ENCODE measurements at regions not wholly inside any gene's neighbourhood (a gene's known extent, or its start where the extent isn't known, plus 50 kb on each side); places are given as distances from the start of the nearest gene placed in this dataset.

DNA sequence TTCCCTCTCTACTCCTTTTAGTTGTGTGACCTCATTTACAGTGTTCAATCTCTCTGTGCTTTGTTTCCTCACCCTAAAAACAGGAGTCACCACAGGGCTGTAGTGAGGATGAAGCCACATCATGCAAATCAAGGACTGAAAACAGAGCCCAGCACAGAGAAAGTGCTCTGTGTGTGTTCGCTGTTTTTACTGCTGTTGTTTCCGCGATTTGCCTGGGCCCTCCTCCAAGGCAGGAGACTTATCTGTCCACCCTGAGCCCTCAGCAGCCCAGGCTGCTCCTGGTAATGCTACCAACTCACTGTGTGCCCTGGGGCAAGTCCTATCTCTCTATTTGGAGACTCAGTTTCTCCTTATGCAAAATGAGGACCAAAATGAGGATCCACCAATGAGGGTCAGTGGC lies 87.2 kb upstream of the NEURL1B start:
- Histone ChIP-seq H3K27me3 (replicated peaks; ENCODE audit: insufficient read depth) (no peaks in the 10 kb centered on the region), H3K36me3 (no peaks in the 10 kb centered on the region), H3K27ac (no peak overlapping the region), H3K4me3 (no peak overlapping the region), H3K4me1 (ENCODE audit: control insufficient read depth in 1 of 2, low read depth in 2 of 2) (peaks cover 0 to 13% of the 10 kb centered on the region in 2 donors), H3K9me3 (no peaks in the 10 kb centered on the region)
- ATAC-seq (ENCODE audit: insufficient number of reproducible peaks, low FRiP score, low read depth) (no peak), DNase-seq (ENCODE audit: low spot score) (no peak)
- TF ChIP-seq CTCF (IDR thresholded peaks at IDR 0.05), result no peak

DNA sequence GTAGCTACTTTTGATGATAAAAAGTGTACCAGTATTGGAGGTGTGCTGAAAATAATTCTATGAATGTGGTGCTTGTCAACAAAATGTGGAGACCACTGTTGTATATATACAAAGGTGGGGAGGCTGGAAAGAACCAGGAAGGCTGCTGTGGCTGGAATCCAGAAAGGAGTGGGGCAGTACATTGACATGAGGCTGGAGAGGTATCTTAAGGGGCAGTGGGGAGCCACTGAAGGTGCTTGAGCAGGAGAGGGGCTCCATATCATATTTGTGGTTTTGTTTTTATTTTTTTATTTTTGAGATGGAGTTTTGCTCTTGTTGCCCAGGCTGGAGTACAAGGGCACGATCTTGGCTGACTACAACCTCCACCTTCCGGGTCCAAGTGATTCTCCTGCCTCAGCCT lies 87.9 kb upstream of the NEURL1B start:
- no peak for TF ChIP-seq CTCF (IDR thresholded peaks at IDR 0.05)
- Histone ChIP-seq H3K9me3 (no peaks in the 10 kb centered on the region), H3K36me3 (no peaks in the 10 kb centered on the region), H3K4me1 (ENCODE audit: control insufficient read depth in 1 of 2, low read depth in 2 of 2) (peaks cover 0 to 6% of the 10 kb centered on the region in 2 donors), H3K27ac (no peak overlapping the region), H3K27me3 (replicated peaks; ENCODE audit: insufficient read depth) (no peaks in the 10 kb centered on the region), H3K4me3 (no peak overlapping the region)
- ATAC-seq (ENCODE audit: insufficient number of reproducible peaks, low FRiP score, low read depth), result no peak
- DNase-seq (ENCODE audit: low spot score), result no peak

- no peak overlapping the region for H3K4me3 ChIP-seq
- H3K27me3 ChIP-seq (replicated peaks; ENCODE audit: insufficient read depth), result no peaks in the 10 kb centered on the region
- no peaks in the 10 kb centered on the region for H3K4me1 ChIP-seq (ENCODE audit: control insufficient read depth in 1 of 2, low read depth in 2 of 2)
- no peak for DNase-seq (ENCODE audit: low spot score)
- TF ChIP-seq CTCF (IDR thresholded peaks at IDR 0.05), result no peak
- no peak overlapping the region for H3K27ac ChIP-seq
- H3K36me3 ChIP-seq, result no peaks in the 10 kb centered on the region
- no peak for ATAC-seq (ENCODE audit: insufficient number of reproducible peaks, low FRiP score, low read depth)
- H3K9me3 ChIP-seq, result no peaks in the 10 kb centered on the region
Observed at GRCh38 chr5:172550996-172551395, 90.1 kb upstream of the NEURL1B start.

GRCh38 chr5:172550096-172550765 lies 90.8 kb upstream of the NEURL1B start:
- DNase-seq (ENCODE audit: low spot score), result no peak
- TF ChIP-seq CTCF (IDR thresholded peaks at IDR 0.05), result no peak
- H3K9me3 ChIP-seq, result no peaks in the 10 kb centered on the region

GRCh38 chr5:172549696-172550095 lies 91.4 kb upstream of the NEURL1B start:
- no peak overlapping the region for H3K4me3 ChIP-seq
- DNase-seq (ENCODE audit: low spot score), result no peak
- ATAC-seq (ENCODE audit: insufficient number of reproducible peaks, low FRiP score, low read depth), result no peak
- H3K9me3 ChIP-seq, result no peaks in the 10 kb centered on the region
- no peaks in the 10 kb centered on the region for H3K27me3 ChIP-seq (replicated peaks; ENCODE audit: insufficient read depth)
- no peaks in the 10 kb centered on the region for H3K36me3 ChIP-seq
- no peak for TF ChIP-seq CTCF (IDR thresholded peaks at IDR 0.05)
- H3K27ac ChIP-seq, result no peak overlapping the region
- no peaks in the 10 kb centered on the region for H3K4me1 ChIP-seq (ENCODE audit: control insufficient read depth in 1 of 2, low read depth in 2 of 2)

More at GRCh38 chr5:172550096-172550765, 90.8 kb upstream of the NEURL1B start:
- Histone ChIP-seq H3K4me1 (ENCODE audit: control insufficient read depth in 1 of 2, low read depth in 2 of 2) (no peaks in the 10 kb centered on the region), H3K4me3 (no peak overlapping the region), H3K27me3 (replicated peaks; ENCODE audit: insufficient read depth) (no peaks in the 10 kb centered on the region), H3K27ac (no peak overlapping the region), H3K36me3 (no peaks in the 10 kb centered on the region)
- ATAC-seq (ENCODE audit: insufficient number of reproducible peaks, low FRiP score, low read depth), result no peak
